Hindlimb muscle (tissue), 1 donor: ENCODE measurements at regions not wholly inside any gene's neighbourhood (a gene's known extent, or its start where the extent isn't known, plus 50 kb on each side); places are given as distances from the start of the nearest gene placed in this dataset.
"Not testable (repeated sequence)": the region's sequence is repeated elsewhere in the genome, so short reads cannot be mapped to it uniquely, and the experiment has no call there.

Experiments used
- DNase-seq: peaks from one replicate; pipeline ENCODE4 v3.0.0-alpha.2; 2013

DNA sequence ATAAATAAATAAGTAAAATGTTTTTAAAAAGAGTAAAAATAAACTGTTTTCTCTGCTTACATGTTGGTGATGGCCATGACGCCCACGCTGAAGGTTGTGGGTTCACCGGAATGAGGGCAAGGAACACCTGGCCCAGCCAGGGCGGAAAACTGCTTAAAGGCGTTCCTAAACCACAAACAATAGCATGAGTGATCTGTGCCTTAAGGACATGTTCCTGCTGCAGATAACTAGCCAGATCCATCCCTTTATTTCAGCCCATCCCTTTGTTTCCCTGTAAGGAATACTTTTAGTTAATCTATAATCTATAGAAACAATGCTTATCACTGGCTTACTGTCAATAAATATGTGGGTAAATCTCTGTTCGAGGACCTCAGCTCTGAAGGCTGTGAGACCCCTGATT, 63.3 kb upstream of the CEP78 start:
- DNase-seq, result not testable (repeated sequence)

DNA sequence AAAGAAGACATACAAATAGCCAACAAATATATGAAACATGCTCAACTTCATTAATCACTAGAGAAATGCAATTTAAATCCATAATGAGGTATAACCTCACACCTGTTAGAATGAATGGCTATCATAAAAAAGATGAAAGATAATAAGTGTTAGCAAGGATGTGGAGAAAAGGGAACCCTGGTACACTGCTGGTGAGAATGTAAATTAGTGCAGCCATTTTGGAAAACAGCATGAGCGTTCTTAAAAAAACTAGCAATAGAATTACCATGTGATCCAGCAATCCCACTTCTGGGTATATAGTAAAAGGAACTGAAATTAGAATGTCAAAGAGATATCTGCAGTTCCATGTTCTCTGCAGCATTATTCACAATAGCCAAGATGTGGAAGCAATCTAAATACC, 64.2 kb upstream of the CEP78 start:
- DNase-seq, result no peak

DNA sequence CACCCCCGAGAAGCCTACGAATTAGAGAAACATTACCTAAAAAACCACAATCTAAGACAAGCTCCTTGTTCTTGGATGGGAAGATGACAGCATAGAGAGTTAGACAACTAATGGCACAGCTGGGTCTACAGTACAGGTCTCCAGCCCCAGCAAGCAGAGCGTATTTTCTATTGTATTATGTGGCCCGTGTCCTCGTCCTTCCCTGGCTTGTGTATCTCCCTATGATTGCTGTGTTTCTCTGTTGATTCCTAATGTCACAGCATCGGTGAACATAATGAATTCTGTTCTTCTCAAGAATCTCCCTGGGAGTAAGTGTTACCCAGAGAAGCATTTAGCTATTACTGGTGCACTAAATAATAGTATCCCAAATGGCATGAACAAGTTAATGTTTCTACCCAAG, 66.8 kb upstream of the CEP78 start:
- no peak for DNase-seq

DNA sequence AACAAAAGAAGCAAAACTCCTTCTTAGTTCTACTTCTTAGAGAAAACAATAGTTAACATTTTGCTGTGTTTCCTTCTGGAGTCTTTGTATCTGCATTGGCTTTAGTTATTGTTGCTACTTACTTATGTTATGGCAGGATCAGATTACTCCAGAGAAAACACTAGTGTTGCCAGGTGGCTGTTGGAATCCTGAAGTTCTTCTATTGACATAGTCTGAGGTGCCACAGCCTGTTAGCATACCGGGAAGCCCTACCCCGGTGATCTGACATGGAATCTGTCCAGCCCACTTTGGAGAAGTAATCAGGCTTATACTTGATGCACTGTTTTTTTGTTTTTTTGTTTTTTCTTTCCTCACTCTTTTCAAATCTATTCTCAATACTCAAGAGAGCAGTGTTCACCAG, 68.5 kb upstream of the CEP78 start:
- no peak for DNase-seq

DNA sequence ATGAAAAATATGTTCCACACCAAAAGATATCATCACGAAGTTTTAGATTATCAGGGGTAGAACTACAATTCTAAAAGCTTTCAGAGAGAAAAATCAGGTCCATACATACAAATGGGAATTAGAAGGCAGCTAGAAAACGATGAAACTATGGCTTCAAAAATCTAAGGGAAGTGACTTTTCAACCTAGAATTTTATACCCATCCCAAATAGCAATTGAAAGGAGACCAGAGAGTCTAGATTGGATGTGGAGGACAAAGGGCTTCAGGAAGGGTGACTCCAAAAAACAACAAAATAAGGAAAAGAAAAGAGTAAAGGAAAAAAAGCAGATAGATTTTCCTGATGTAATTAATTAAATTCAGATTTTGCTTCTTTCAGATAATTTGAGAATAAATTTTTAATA, 72.0 kb upstream of the CEP78 start:
- DNase-seq, result no peak

DNA sequence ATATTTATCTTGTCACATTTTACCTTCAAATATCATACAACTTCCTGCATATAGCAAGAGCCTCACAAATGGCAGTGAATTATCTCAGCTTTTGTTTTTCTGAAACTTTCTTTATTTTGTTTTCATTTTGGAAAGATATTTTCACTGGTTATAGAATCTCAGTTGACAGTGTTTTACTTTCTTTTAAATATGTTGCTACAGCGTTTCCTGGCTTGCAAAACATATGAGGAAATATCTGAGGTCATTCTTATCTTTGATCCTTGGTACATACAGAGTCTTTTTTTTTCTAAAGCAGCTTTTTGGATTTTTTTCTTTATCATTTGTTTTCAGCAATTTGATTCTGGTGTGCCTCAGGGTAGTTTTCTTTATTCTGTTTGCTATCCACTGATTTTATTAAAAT, 77.6 kb upstream of the CEP78 start:
- DNase-seq, result no peak

DNA sequence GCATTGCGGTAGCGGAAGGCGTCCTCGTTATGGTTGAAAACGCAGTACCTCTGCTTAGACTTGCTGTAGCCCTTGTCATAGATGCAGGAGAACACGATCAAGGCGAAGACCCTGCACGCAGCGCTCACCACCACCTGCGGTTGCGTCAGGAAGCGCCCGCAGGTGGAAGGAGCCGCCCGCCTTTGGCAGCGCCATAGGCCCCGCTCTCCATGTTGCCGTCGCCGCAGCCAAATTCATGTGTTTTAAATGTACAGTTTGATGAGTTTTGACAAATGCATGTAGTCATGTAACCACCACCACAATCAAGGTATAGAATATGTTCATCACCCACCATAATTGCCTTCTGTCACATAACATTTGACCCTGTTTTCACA, 84.9 kb upstream of the CEP78 start:
- no peak for DNase-seq

DNA sequence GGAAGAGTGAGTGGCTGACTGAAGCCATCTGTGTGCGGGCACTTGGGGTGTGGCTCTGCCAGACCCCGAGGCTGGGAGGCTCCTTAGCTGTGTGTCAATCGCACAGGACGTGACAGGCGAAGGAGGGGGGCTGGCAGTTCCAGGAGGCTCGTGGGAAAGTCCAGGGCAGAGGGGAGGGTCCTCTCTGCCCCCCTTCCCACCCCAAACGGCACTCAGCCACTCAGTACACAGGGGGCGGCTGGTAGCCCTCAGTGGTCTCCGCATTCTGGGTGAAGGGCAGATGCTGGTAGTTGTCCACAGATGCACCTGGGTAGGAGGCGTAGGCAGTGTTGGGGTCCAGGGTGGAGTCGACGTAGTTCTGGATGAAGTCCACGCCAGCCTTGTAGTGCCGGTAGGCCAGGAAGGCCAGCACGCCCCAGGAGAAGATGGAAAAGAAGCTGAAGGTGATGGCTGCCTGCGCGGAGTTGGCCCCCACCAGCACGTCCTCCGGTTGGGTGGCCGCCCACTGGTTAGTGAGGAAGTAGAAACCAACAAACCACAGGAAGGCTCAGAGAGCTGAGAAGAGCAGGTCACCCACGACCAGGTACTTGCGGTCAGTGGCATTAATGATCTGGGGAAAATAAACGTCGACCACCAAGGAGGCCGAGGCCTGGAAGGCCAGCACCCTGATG, 85.4 kb upstream of the CEP78 start:
- DNase-seq, result no peak

DNA sequence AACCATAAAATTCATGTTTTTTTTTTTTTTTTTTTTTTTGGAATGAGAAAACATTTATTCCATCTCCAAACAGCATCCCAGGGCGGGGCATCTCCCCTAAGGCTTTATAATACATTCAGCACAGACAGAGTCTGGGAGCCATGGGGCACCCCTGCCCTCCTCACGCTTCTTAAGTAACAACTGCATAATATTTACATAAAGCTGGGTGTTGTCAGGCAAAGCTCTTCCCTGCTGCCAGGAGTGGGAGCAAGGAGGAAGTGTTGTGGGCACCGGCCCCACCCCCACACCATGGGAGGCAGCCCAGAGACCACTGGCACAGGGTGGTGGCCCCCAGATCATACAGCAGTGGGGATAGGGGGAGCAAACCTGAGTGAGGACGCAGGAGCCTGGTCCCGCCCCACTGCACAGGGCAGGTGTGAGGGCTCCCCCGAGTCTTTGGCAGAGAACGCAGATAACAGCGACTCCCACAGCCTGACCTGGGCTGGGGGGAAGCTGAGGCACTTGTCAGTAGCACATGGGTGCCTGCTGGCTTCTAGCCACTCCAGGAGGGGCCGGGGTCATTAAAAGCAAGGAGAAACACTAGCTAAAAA, 86.1 kb upstream of the CEP78 start:
- DNase-seq, result no peak

DNA sequence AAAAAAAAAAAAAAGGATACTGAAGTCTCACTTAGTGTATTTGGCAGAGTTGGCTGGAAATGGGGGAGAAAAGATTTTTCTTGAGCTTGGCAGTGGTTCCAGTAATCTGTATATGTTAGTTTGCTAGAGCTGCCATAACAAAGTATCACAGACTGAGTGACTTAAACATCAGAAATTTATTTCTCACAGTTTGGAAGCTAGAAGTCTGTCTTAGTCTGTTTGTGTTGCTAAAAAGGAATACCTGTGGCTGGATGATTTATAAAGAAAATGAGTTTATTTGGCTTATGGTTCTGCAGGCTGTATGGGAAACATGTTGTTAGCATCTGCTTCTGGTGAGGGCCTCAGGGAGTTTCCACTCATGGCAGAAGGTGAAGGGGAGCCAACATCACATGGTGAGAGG, 89.6 kb upstream of the CEP78 start:
- no peak for DNase-seq

DNA sequence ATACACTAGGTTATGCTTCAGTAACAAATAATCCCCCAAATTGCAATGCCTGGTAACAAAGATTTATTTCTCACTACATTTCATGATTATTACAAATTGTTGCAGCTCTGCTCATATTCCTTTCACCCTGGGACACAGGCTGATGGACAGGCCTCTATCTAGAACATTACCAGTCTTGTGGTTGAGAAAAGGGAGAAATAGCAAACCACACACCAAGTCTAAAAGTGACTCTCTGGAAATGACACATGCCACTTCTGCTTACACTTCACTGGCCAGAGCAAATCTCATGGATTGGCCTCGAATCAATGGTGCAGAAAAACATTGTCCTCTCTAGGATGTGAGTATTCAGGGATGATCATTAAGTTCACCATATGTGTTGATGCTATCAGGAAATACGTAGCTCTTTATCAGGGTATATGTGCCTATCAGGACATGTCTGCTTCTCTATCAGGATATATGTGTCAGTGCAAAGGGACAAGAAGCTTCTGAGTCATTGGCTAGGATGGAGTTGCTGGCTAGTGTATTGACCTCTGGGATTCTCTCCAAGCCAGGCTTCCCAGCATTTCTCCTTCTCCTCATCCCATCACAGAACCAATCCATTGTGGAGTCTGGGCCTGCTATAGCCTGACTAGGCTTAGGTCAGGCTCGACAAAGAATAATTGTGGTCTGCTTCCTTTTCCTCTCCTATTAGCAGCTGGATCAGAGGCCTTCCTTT, 91.1 kb upstream of the CEP78 start:
- no peak for DNase-seq

DNA sequence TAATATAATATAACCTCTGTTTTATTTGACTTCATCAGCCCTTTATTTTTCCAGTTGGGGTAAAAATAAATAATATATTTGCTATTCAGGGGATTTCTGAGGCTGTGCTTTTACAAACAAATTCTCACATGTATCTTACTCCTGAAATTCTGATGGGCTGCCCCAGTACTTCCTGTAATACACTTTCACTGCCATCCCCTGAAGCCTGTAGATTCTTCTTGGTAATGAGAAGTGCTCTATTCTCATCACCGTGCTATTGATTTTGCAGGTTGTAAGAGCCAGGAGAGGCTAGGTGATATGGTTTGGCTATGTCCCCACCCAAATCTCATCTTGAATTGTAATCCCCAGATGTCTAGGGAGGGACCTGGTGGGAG, 91.9 kb upstream of the CEP78 start:
- no peak for DNase-seq

DNA sequence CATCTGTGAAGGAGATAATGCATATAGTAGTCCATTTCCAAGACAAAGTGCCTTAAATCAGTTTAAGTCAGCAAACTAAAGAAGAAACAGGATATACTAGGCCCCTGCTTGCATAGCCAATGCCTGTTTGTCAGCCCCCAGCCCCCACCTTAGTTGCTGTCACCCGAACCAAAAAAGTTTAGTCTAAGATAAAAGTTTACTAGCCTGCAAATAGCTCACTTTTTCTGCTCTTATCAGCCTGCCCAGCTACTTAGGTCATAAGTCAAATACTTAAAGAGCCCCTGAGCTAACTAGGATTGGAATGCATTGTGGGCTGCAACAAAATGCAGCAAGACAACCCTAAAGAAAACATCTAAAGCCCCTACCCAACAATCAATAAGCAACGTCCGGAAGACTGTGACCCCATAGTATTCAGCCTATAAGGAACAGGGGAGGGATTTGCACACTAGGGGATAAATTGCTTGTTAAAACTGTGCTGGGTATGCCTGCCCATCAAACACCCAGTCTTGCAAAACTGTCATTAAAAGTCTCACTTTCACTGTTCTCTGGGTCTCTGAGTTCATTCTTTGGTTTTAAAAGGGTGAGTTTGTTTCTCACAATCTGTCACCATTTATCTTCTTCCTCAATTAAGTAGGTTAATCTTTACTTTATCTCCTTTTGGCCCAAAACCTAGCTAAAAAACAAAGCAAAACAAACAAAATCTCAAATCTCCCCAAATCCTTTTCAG, 92.4 kb upstream of the CEP78 start:
- DNase-seq, result no peak

DNA sequence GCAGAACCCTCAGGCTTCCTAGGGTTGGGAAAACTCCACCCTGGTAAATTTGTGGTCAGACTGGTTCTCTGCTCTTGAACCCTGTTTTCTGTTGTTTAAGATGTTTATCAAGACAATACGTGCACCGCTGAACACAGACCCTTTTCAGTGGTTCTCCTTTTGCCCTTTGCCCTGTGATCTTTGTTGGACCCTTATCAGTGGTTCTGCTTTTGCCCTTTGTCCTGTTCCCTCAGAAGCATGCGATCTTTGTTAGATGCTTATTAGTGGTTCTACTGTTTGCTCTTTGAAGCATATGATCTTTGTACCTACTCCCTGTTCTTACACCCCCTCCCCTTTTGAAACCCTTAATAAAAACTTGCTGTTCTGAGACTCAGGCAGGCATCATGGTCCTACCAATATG, 93.6 kb upstream of the CEP78 start:
- DNase-seq, result not testable (repeated sequence)

DNA sequence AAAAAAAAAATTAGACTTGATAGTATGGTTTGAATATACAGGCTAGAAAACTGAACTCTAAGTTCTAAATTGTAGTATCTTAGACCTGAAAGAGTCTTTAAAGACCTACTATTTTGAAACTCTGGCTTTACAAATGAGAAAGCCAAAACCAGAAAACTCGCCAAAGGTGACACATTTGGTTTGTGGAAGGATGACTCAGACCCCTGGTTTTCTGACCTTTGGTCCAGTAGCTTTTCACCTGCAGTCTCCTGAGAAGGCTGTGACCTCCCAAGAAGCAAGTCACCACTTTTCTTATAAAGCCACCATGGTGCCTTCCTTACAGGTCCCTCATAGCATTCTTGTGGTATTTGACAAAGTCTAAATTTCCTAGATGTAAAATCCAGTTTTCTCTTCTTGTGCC, 102.1 kb upstream of the CEP78 start:
- no peak for DNase-seq

DNA sequence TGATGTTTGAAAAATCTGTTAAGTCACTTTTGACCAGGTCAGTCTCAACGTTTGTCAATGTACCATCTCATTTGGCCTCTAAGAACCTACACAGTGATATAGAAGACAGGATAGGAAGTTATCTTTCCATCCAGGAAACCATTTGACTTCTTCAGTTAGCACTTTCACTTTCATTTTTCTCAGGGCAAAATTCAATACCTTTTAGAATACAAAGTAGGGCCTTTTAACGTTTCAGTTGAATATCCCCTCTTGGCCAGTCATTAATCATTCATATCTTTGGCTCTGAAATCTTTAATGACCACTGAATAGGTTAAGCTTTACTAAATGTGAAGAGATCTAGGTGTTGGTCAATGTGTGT, 101.1 kb upstream of the GNAQ start:
- no peak for DNase-seq

DNA sequence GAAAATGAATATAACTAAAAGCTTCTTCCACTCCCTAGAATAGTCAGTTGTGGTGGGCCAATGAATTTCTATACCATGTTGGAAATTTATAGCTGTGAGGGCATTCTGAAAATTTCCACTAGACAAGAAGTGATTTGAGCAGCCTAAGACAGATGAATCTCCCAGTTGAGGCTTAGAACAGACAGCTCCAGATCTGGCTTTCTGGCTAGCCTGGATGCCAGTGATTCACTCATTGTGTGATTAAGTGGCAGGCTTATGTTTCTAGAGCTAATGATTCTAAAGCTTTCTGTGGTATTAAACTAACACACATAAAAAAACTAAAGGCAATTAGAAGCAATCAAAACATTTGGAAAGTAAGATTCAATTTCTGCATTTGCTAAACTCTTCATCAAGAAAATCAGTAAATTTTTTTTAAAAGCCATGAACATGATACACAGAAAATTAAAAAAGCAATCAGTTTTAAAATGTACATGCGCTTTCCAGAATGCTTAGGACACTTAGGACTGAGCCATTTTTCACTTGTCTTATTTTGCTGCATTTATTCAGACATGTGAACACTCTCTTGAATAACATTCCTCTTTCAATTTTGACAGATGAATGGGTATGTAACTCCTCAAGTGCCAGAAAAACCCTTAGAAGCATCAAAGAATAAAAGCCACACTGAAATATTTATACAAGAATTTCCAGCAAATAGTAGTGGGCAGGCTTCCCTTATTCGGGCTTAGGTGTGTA, 100.5 kb upstream of the GNAQ start:
- no peak for DNase-seq

DNA sequence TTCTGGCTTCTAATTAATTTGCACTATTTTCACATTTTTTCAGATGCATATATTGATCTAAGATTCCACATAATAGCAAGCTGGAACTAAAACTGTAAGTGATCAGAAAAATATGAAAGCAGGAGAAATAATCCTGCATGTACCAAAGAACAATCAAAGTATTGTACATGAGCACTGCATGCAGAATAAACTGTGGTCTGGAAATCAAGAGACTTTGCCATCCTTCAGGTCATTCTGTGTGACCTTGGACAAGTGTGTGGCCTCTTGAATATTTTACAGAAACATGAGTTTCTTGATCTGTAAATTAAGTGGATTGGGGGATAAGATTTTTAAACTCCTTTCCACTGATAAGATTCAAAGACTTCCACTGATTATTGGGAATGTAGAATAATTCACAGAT, 99.2 kb upstream of the GNAQ start:
- DNase-seq, result no peak

DNA sequence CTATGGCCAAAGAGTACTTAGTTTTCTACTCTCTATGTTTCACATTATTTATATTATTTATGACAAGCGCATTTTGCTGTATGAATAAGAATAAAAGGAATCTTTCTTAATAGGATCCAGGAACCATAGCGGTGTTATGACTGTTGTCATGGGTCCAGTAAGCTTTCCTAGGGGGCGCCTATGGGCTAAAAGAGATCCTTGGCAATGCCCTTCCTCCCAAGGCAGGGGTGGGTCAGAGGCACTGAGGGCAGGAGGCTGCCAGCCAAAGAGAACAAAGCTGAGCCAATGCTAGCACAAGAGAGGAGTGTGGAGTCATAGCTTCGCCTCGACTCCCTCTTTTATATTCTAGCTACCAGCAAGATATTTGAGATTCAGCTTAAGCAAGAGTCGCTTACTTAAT, 98.4 kb upstream of the GNAQ start:
- DNase-seq, result no peak

DNA sequence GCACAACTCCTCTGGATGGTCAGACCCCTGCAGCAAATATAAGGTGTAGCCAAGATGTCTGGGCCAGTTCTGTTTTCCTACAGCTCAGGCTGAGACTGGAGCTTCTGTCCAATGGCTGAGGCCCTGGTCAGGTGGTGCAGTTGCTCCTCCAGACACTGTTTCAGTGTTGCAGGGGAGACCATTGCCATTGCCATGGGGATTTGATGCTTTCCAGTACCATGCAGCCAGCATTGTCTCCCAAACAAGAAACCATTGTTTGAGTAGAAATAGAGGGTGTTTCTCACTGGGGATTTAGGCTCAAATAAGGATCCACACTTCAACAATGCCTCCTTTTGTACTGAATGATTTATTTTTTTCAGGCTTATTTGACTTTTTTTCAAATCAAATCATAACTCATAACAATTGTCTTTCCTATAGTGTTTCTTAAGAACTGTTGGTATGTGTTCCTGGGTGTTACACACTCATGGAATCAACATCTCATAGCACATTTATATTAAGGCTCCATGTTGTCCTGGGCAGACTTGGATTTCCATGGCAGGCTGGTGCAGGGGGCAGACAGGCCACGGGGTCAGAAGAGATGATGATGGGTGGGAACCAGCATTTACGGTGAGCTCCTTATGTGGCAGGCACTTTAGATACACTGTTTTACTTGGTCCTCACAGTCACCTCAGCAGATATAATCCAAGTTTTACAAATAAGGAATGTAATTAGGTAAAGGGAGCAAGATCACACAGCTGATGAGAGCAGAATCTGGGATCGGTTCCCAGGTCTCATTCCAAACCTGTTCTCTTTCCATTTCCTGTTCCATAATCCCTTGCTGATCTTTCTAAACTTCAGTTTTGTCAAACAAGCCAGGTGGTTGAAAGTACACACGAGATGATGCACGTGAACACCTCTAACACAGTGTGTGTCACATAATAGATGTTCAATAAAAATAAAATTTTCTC, 95.9 kb upstream of the GNAQ start:
- DNase-seq, result no peak

DNA sequence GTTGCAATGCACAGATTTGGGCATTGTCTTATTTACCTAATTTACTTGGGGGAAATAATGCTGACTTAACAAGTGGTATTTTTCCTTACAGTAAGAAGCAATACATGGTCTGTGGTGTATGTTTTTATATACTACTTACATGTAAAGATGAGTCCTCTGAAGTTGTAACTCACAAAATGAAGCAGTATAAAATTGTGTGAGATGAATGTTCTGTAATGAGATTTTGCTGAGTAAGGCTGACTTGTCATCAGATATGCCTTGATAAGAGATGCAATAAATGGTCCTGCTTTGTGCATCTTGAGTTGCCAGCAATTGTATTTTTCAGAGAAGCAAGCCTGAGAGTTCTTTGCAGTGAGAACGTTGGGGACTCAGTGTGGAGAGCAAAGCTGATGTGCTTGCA, 92.2 kb upstream of the GNAQ start:
- DNase-seq, result no peak

DNA sequence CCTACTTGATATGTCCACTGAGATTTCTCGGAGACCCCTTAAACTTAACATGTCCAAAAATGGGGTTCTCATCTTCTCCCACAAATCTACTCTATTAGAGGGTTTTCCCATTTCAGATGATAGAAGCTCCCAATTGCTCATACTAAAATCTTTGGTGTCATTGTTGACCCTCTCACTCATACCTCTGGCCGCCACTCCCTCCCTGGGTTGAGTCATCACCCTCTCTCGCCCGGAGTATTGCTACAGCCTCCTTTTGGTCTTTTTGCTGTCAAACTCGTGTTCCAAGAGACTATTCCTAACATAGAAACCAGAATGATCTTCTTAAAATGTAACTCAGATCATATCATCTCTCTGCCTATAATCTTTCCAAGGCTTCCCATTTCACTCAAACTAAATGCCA, 91.0 kb upstream of the GNAQ start:
- no peak for DNase-seq
